B cell (primary cell): ENCODE measurements at regions not wholly inside any gene's neighbourhood (a gene's known extent, or its start where the extent isn't known, plus 50 kb on each side); places are given as distances from the start of the nearest gene placed in this dataset.

Experiments used
- EZH2 ChIP-seq: IDR thresholded peaks from 2 replicates; pipeline ENCODE4 v1.6.1; 2012; ENCODE audit warnings: borderline replicate concordance, low read depth, mild to moderate bottlenecking, moderate library complexity, low read length; ENCODE audit not compliant: insufficient read depth, poor library complexity, severe bottlenecking
- TF ChIP-seq, protein P1 (sequence below): fragments of 200-600 bp; IDR thresholded peaks from one replicate; pipeline ENCODE4 v1.8.0; 2022; ENCODE audit warnings: antibody characterized with exemption, mild to moderate bottlenecking

DNA sequence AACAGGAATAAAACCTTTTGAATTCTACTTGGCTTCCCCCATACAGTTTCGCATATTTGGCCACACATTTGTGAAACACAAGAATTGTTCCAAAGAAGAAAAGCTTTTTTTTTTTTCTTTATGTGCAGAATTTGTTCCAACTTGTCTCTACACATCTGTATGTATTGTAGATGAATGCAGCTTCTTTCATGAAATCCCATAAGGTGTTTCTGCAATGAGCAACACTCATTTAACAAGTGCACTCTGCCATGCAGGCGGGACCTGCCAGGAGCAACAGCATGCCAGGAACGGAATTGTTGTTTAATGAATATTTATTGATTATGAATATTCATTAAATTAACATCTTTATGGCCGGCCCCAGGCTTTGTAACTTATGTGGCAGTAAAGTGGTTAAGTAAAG, 1075.0 kb downstream of the TTLL7 start:
- TF ChIP-seq, protein P1, sequence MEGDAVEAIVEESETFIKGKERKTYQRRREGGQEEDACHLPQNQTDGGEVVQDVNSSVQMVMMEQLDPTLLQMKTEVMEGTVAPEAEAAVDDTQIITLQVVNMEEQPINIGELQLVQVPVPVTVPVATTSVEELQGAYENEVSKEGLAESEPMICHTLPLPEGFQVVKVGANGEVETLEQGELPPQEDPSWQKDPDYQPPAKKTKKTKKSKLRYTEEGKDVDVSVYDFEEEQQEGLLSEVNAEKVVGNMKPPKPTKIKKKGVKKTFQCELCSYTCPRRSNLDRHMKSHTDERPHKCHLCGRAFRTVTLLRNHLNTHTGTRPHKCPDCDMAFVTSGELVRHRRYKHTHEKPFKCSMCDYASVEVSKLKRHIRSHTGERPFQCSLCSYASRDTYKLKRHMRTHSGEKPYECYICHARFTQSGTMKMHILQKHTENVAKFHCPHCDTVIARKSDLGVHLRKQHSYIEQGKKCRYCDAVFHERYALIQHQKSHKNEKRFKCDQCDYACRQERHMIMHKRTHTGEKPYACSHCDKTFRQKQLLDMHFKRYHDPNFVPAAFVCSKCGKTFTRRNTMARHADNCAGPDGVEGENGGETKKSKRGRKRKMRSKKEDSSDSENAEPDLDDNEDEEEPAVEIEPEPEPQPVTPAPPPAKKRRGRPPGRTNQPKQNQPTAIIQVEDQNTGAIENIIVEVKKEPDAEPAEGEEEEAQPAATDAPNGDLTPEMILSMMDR, result no peak
- TF ChIP-seq EZH2, result no peak
